Inflammatory macrophage treated with lipopolysaccharide for 4 hours (primary cell): ENCODE measurements at regions not wholly inside any gene's neighbourhood (a gene's known extent, or its start where the extent isn't known, plus 50 kb on each side); places are given as distances from the start of the nearest gene placed in this dataset.

ENCODE experiments used
- DNase-seq: peaks from one replicate; pipeline ENCODE4 v3.0.0-alpha.2; 2020

- no peak for DNase-seq
These were observed 346.5 kb downstream of the GPAM start for GRCh38 chr10:111837086-111837485.

- no peak for DNase-seq
These were observed 345.6 kb downstream of the GPAM start for GRCh38 chr10:111837985-111838384.

GRCh38 chr10:111840546-111840945 lies 343.0 kb downstream of the GPAM start:
- DNase-seq, result no peak

GRCh38 chr10:111852801-111853200 lies 330.8 kb downstream of the GPAM start:
- DNase-seq, result no peak

- DNase-seq, result no peak
These were observed 326.9 kb downstream of the GPAM start for GRCh38 chr10:111856631-111857030.

GRCh38 chr10:111865550-111865949 lies 318.0 kb downstream of the GPAM start:
- DNase-seq, result no peak

- DNase-seq, result no peak
These were observed 312.1 kb downstream of the GPAM start for GRCh38 chr10:111871458-111871857.

GRCh38 chr10:111872591-111872990 lies 311.0 kb downstream of the GPAM start:
- no peak for DNase-seq

GRCh38 chr10:111873041-111873440 lies 310.5 kb downstream of the GPAM start:
- no peak for DNase-seq

GRCh38 chr10:111873621-111874135 lies 309.9 kb downstream of the GPAM start:
- DNase-seq, result no peak

- DNase-seq, result no peak
These were observed 309.0 kb downstream of the GPAM start for GRCh38 chr10:111874576-111874975.

GRCh38 chr10:111875725-111876124 lies 307.8 kb downstream of the GPAM start:
- DNase-seq, result no peak

GRCh38 chr10:111877258-111877657 lies 306.3 kb downstream of the GPAM start:
- no peak for DNase-seq

GRCh38 chr10:111879969-111880368 lies 303.6 kb downstream of the GPAM start:
- no peak for DNase-seq

- no peak for DNase-seq
These were observed 298.5 kb downstream of the GPAM start for GRCh38 chr10:111885046-111885445.

GRCh38 chr10:111885919-111886318 lies 297.6 kb downstream of the GPAM start:
- DNase-seq, result no peak

GRCh38 chr10:111887266-111887665 lies 296.3 kb downstream of the GPAM start:
- no peak for DNase-seq

- DNase-seq, result no peak
These were observed 293.5 kb downstream of the GPAM start for GRCh38 chr10:111890046-111890445.

GRCh38 chr10:111916011-111916410 lies 267.6 kb downstream of the GPAM start:
- DNase-seq, result no peak

GRCh38 chr10:111921821-111922220 lies 261.7 kb downstream of the GPAM start:
- DNase-seq, result no peak

- no peak for DNase-seq
These were observed 260.5 kb downstream of the GPAM start for GRCh38 chr10:111923032-111923431.

- no peak for DNase-seq
These were observed 257.3 kb downstream of the GPAM start for GRCh38 chr10:111926286-111926685.

- no peak for DNase-seq
These were observed 249.6 kb downstream of the GPAM start for GRCh38 chr10:111933937-111934336.

- no peak for DNase-seq
These were observed 248.6 kb downstream of the GPAM start for GRCh38 chr10:111934931-111935330.

- DNase-seq, result no peak
These were observed 247.4 kb downstream of the GPAM start for GRCh38 chr10:111936143-111936542.

GRCh38 chr10:111944331-111944730 lies 239.2 kb downstream of the GPAM start:
- DNase-seq, result no peak
